HL-60 (cell line): ENCODE measurements at regions not wholly inside any gene's neighbourhood (a gene's known extent, or its start where the extent isn't known, plus 50 kb on each side); places are given as distances from the start of the nearest gene placed in this dataset.

Experiments used
- DNase-seq, 2 experiments: peaks; one replicate each; pipeline ENCODE4 v3.0.0-alpha.2; 2010 to 2020; ENCODE audit warnings: low read depth in 1 of 2, low spot score in 1 of 2
- H3K27ac ChIP-seq: fragments of 250-450 bp; sonication (Bioruptor Pico); replicated peaks from 2 replicates; pipeline ENCODE4 v1.5.1; 2020; ENCODE audit warnings: mild to moderate bottlenecking, moderate library complexity
- H3K27me3 ChIP-seq: fragments of 250-450 bp; sonication (Bioruptor Pico); 2 replicates; pipeline ENCODE4 v1.5.1; 2021; ENCODE audit warnings: mild to moderate bottlenecking, moderate library complexity; ENCODE audit not compliant: insufficient read depth, poor library complexity, severe bottlenecking
- H3K4me3 ChIP-seq: replicated peaks from 2 replicates; pipeline ENCODE4 v1.5.1; 2011; ENCODE audit warnings: mild to moderate bottlenecking, control low read depth, low read length; ENCODE audit not compliant: insufficient read depth
- CTCF ChIP-seq: IDR thresholded peaks from one replicate; pipeline ENCODE4 v1.5.1; 2011; ENCODE audit warnings: low read length, control low read depth, inconsistent platforms; ENCODE audit not compliant: insufficient read depth
- GABPA ChIP-seq: IDR thresholded peaks from 2 replicates; pipeline ENCODE4 v1.6.1; 2012; ENCODE audit warnings: low read depth
- POLR2AphosphoS5 ChIP-seq: IDR thresholded peaks from 2 replicates; pipeline ENCODE4 v1.6.1; 2012; ENCODE audit warnings: low read depth
- REST ChIP-seq: IDR thresholded peaks from 2 replicates; pipeline ENCODE4 v1.6.1; 2012; ENCODE audit warnings: low read depth; ENCODE audit not compliant: insufficient replicate concordance
- SPI1 ChIP-seq: IDR thresholded peaks from 2 replicates; pipeline ENCODE4 v1.6.1; 2012; ENCODE audit warnings: low read depth, mild to moderate bottlenecking, borderline replicate concordance

GRCh38 chr6:51099201-51099600, 280.5 kb downstream of the TFAP2B start:
- DNase-seq = no peak

GRCh38 chr6:51105357-51105756, 286.7 kb downstream of the TFAP2B start:
- Histone ChIP-seq H3K27me3 (no peaks in the 10 kb centered on the region), H3K4me3 (no peak overlapping the region), H3K27ac (no peak overlapping the region)
- DNase-seq = no peak
- no peak for TF ChIP-seq POLR2AphosphoS5
- TF ChIP-seq REST = no peak
- no peak for TF ChIP-seq SPI1
- TF ChIP-seq CTCF = no peak
- TF ChIP-seq GABPA = no peak

More at GRCh38 chr6:51099201-51099600, 280.5 kb downstream of the TFAP2B start:
- TF ChIP-seq CTCF = no peak
- no peak for TF ChIP-seq REST
- TF ChIP-seq GABPA = no peak
- no peak for TF ChIP-seq SPI1
- no peak for TF ChIP-seq POLR2AphosphoS5
- Histone ChIP-seq H3K27me3 (no peaks in the 10 kb centered on the region), H3K4me3 (no peak overlapping the region), H3K27ac (no peak overlapping the region)

GRCh38 chr6:51107769-51108203, 289.1 kb downstream of the TFAP2B start:
- Histone ChIP-seq H3K27me3 (no peaks in the 10 kb centered on the region), H3K27ac (no peak overlapping the region), H3K4me3 (no peak overlapping the region)
- TF ChIP-seq POLR2AphosphoS5 (no peak), SPI1 (no peak), GABPA (no peak), CTCF (no peak), REST (no peak)
- DNase-seq = no peak
